B cell (primary cell): ENCODE measurements at regions not wholly inside any gene's neighbourhood (a gene's known extent, or its start where the extent isn't known, plus 50 kb on each side); places are given as distances from the start of the nearest gene placed in this dataset.
A peak's percentile ranks its signal among the peaks of the same experiment; 100 is the strongest.

ENCODE experiments used
- ATAC-seq: fragments of 200-7000 bp; cut with Tn5 transposase; one replicate; pipeline ENCODE4 v1.10.0; 2021; ENCODE audit warnings: low read depth, mild to moderate bottlenecking, moderate number of reproducible peaks, moderate library complexity
- CTCF ChIA-PET: fragments of 350-600 bp; sonication (Branson Sonifier 250); formaldehyde crosslinking; loops from one replicate; lab custom pipeline; 2021; ENCODE audit warnings: antibody characterized with exemption, inconsistent platforms; lab: Charles Lee
- POLR2A ChIA-PET: fragments of 350-600 bp; sonication (Branson Sonifier 250); formaldehyde crosslinking; loops from one replicate; lab custom pipeline; 2021; ENCODE audit warnings: antibody characterized with exemption; lab: Charles Lee
- DNase-seq: peaks from one replicate; pipeline ENCODE4 v3.0.0; 2013
- H2AFZ ChIP-seq: 2 replicates; pipeline ENCODE4 v1.6.1; 2012; ENCODE audit warnings: mild to moderate bottlenecking, low read depth, low read length; ENCODE audit not compliant: insufficient read depth, poor library complexity, severe bottlenecking
- H3K27ac ChIP-seq, 2 donors: 1 replicate in 1 of 2; 2 replicates in 1 of 2; pipeline ENCODE4 v1.5.1; 2012 to 2013; ENCODE audit warnings: low read length in 2 of 2, mild to moderate bottlenecking in 2 of 2, moderate library complexity in 1 of 2
- H3K27me3 ChIP-seq, 4 experiments: fragments of 200-600 bp in 1 of 4; sonication (generic) in 1 of 4; replicated peaks in 1 of 4; 1 replicate in 2 of 4; 2 replicates in 2 of 4; pipeline versions ENCODE4 v1.6.1 to v1.7.0; 2013 to 2016; ENCODE audit warnings: low read length in 3 of 4, mild to moderate bottlenecking in 2 of 4, mixed read lengths in 1 of 4, moderate library complexity in 1 of 4; ENCODE audit not compliant: insufficient read depth in 4 of 4, control insufficient read depth in 3 of 4; ENCODE audit errors: control extremely low read depth in 1 of 4
- H3K36me3 ChIP-seq, 2 experiments: replicated peaks in 1 of 2; 1 replicate in 1 of 2; 2 replicates in 1 of 2; pipeline versions ENCODE4 v1.6.1 to v1.7.1; 2013; ENCODE audit warnings: low read length in 1 of 2; ENCODE audit not compliant: insufficient read depth in 2 of 2, control insufficient read depth in 1 of 2; ENCODE audit errors: control extremely low read depth in 1 of 2, extremely low read depth in 1 of 2
- H3K4me1 ChIP-seq, 2 donors: fragments of 200-600 bp in 1 of 2; sonication (generic) in 1 of 2; 1 replicate in 1 of 2; 2 replicates in 1 of 2; pipeline versions ENCODE4 v1.5.1 to v1.6.1; 2013 to 2017; ENCODE audit warnings: low read length in 2 of 2; ENCODE audit not compliant: control insufficient read depth in 2 of 2, insufficient read depth in 2 of 2
- H3K4me2 ChIP-seq: replicated peaks from 2 replicates; pipeline ENCODE3; 2012; ENCODE audit warnings: mild to moderate bottlenecking, low read depth, low read length; ENCODE audit not compliant: poor library complexity, severe bottlenecking
- H3K4me3 ChIP-seq, 5 experiments: fragments of 200-600 bp in 1 of 5; sonication (generic) in 1 of 5; 1 replicate in 3 of 5; 2 replicates in 2 of 5; pipeline versions ENCODE4 v1.5.1 to v1.7.0; 2011 to 2016; ENCODE audit warnings: low read length in 4 of 5, mild to moderate bottlenecking in 4 of 5, low read depth in 2 of 5, control low read depth in 1 of 5, moderate library complexity in 1 of 5; ENCODE audit not compliant: insufficient read depth in 1 of 5; ENCODE audit errors: control extremely low read depth in 1 of 5, extremely low read depth in 1 of 5
- H3K79me2 ChIP-seq: fragments of 200-600 bp; sonication (generic); one replicate; pipeline ENCODE4 v1.6.0; 2016; ENCODE audit warnings: low read length; ENCODE audit not compliant: control insufficient read depth, insufficient read depth
- H3K9ac ChIP-seq: fragments of 200-600 bp; sonication (generic); 2 replicates; pipeline ENCODE4 v1.6.1; 2017; ENCODE audit warnings: mild to moderate bottlenecking, low read length, moderate library complexity
- H3K9me3 ChIP-seq, 3 donors: one replicate each; pipeline versions ENCODE4 v1.6.1 to v1.7.1; 2013; ENCODE audit warnings: low read length in 2 of 3; ENCODE audit not compliant: control insufficient read depth in 2 of 3, insufficient read depth in 1 of 3; ENCODE audit errors: control extremely low read depth in 1 of 3
- H4K20me1 ChIP-seq: 2 replicates; pipeline ENCODE4 v1.6.0; 2012; ENCODE audit warnings: mild to moderate bottlenecking, low read length; ENCODE audit not compliant: insufficient read depth, control insufficient read depth, poor library complexity, severe bottlenecking
- H3K27ac Mint-ChIP-seq: one replicate; pipeline ENCODE4 v1.8.0; 2021; ENCODE audit warnings: mixed read lengths
- H3K27me3 Mint-ChIP-seq: one replicate; pipeline ENCODE4 v1.8.0; 2021; ENCODE audit warnings: mixed read lengths
- H3K4me1 Mint-ChIP-seq: one replicate; pipeline ENCODE4 v1.8.0; 2021; ENCODE audit warnings: mixed read lengths
- H3K4me3 Mint-ChIP-seq: one replicate; pipeline ENCODE4 v1.8.0; 2021; ENCODE audit warnings: mixed read lengths
- H3K9me3 Mint-ChIP-seq: one replicate; pipeline ENCODE4 v1.8.0; 2022; ENCODE audit warnings: mixed read lengths; ENCODE audit not compliant: insufficient read depth
- CTCF ChIP-seq: fragments of 200-600 bp; IDR thresholded peaks from one replicate; pipeline ENCODE4 v1.8.0; 2022; ENCODE audit warnings: antibody characterized with exemption, mild to moderate bottlenecking
- EZH2 ChIP-seq: IDR thresholded peaks from 2 replicates; pipeline ENCODE4 v1.6.1; 2012; ENCODE audit warnings: borderline replicate concordance, low read depth, mild to moderate bottlenecking, moderate library complexity, low read length; ENCODE audit not compliant: insufficient read depth, poor library complexity, severe bottlenecking
- WGBS: methylation state at CpG from one replicate; pipeline ENCODE4 v1.1.5; 2013; ENCODE audit warnings: missing lambda C conversion rate; ENCODE audit not compliant: insufficient coverage; 5-methylcytosine and 5-hydroxymethylcytosine counted together
- intact Hi-C: fragments of 100-400 bp; cut with micrococcal nuclease; formaldehyde crosslinking; loops from one replicate; pipeline ENCODE4 v1.10.0; 2022

GRCh38 chr15:70528816-70529215, 234.5 kb downstream of the UACA start:
- no peak for ATAC-seq
- Mint-ChIP-seq H3K4me3 (no peak overlapping the region), H3K27me3 (peaks cover 7% of the 10 kb centered on the region), H3K9me3 (peaks cover 4% of the 10 kb centered on the region), H3K4me1 (peaks cover 51% of the 10 kb centered on the region), H3K27ac (peak overlapping the region; percentile 88)
- Histone ChIP-seq H3K9ac (no peak overlapping the region), H3K4me1 (peaks cover 37 to 42% of the 10 kb centered on the region in 2 donors), H3K36me3 (no peaks in the 10 kb centered on the region), H3K9me3 (peaks cover 0 to 12% (median 6%) of the 10 kb centered on the region in 3 donors), H4K20me1 (no peaks in the 10 kb centered on the region), H2AFZ (peak overlapping the region; percentile 90), H3K4me3 (no peak overlapping the region), H3K27ac (peak overlapping the region in 1 of 2 donors; percentile 78), H3K4me2 (peak overlapping the region; percentile 70), H3K27me3 (peaks cover 0 to 4% (median 0%) of the 10 kb centered on the region in 4 experiments), H3K79me2 (no peaks in the 10 kb centered on the region)
- ChIA-PET POLR2A (interaction anchor here (1.0 to 1.3 kb wide), 5 partner anchors 8 to 1076 kb away, joined by 3 to 6 read pairs (median 3); partner anchors contain the start of gene RPLP1), CTCF (interaction anchor here (1.0 to 1.9 kb wide), 6 partner anchors 14 to 62 kb away, joined by 3 to 9 read pairs (median 6); no protein-coding TSS in a partner anchor)
- no peak for DNase-seq
- TF ChIP-seq EZH2 (no peak), CTCF (no peak)
- intact Hi-C loops, result loop anchor here (5.0 kb wide), 4 partner anchors 42 to 1077 kb away; partner anchors contain the start of gene RPLP1
- WGBS, result 93% methylated on average over 4 of the region's 4 CpGs

GRCh38 chr15:70528270-70528706, 235.1 kb downstream of the UACA start:
- Histone ChIP-seq H3K27me3 (peaks cover 0 to under 1% (median 0%) of the 10 kb centered on the region in 4 experiments), H3K4me1 (peaks cover 36 to 42% of the 10 kb centered on the region in 2 donors), H3K79me2 (no peaks in the 10 kb centered on the region), H3K27ac (peak overlapping the region; percentile 54 to 78), H3K4me3 (peak overlapping the region in 2 of 5 experiments; percentile 10 to 51), H3K4me2 (peak overlapping the region; percentile 70), H4K20me1 (no peaks in the 10 kb centered on the region), H3K9ac (peak overlapping the region; percentile 42), H3K36me3 (no peaks in the 10 kb centered on the region), H2AFZ (peak overlapping the region; percentile 90), H3K9me3 (peaks cover 0 to 12% (median 6%) of the 10 kb centered on the region in 3 donors)
- Mint-ChIP-seq H3K4me3 (peak overlapping the region; percentile 70), H3K27ac (peak overlapping the region; percentile 88), H3K4me1 (peaks cover 49% of the 10 kb centered on the region), H3K9me3 (peaks cover 4% of the 10 kb centered on the region), H3K27me3 (peaks cover 7% of the 10 kb centered on the region)
- POLR2A ChIA-PET, result interaction anchor here (1.0 to 1.3 kb wide), 5 partner anchors 9 to 1076 kb away, joined by 3 to 6 read pairs (median 3); partner anchors contain the start of gene RPLP1
- DNase-seq, result peak; percentile 77
- TF ChIP-seq CTCF (no peak), EZH2 (no peak)
- peak; percentile 61 for ATAC-seq
- 7% methylated on average over 5 of the region's 6 CpGs for WGBS
- CTCF ChIA-PET, result interaction anchor here (1.0 to 1.9 kb wide), 7 partner anchors 12 to 62 kb away, joined by 3 to 9 read pairs (median 5); no protein-coding TSS in a partner anchor
- intact Hi-C loops, result loop anchor here (5.0 kb wide), 4 partner anchors 41 to 1076 kb away; partner anchors contain the start of gene RPLP1
